ENCODE measurements at regions not wholly inside any gene's neighbourhood (a gene's known extent, or its start where the extent isn't known, plus 50 kb on each side); places are given as distances from the start of the nearest gene placed in this dataset.

GRCh38 chr14:41299924-41300323, 306.8 kb upstream of the LRFN5 start:
- TF ChIP-seq CTCF (IDR thresholded peaks at IDR 0.05) = no peak
- TF ChIP-seq POLR2A (IDR thresholded peaks at IDR 0.05) = no peak
